HEK293 (cell line): ENCODE measurements at regions not wholly inside any gene's neighbourhood (a gene's known extent, or its start where the extent isn't known, plus 50 kb on each side); places are given as distances from the start of the nearest gene placed in this dataset.
A peak's percentile ranks its signal among the peaks of the same experiment; 100 is the strongest.

Source experiments
- CTCF ChIA-PET: fragments of 350-600 bp; formaldehyde crosslinking; extraction: SDS; loops from one replicate; lab custom pipeline; 2021; ENCODE audit warnings: antibody characterized with exemption; lab: Yijun Ruan, JAX
- POLR2A ChIA-PET: fragments of 300-600 bp; formaldehyde crosslinking; extraction: SDS; loops from one replicate; lab custom pipeline; 2020; ENCODE audit warnings: antibody characterized with exemption, inconsistent platforms; lab: Yijun Ruan, JAX
- H3K27ac ChIP-seq: fragments of 200-500 bp; sonication (Bioruptor generic); 2 replicates; pipeline ENCODE4 v1.5.1; 2014; ENCODE audit warnings: low read depth, low read length, control low read depth, inconsistent platforms; ENCODE audit errors: extremely low read depth
- H3K36me3 ChIP-seq, 2 experiments: fragments of 200-500 bp in 1 of 2; sonication (Bioruptor generic) in 1 of 2; 1 replicate in 1 of 2; 2 replicates in 1 of 2; pipeline ENCODE4 v1.5.1; 2014 to 2017; ENCODE audit warnings: inconsistent platforms in 2 of 2, low read length in 2 of 2; ENCODE audit not compliant: control insufficient read depth in 2 of 2, insufficient read depth in 1 of 2
- H3K4me1 ChIP-seq: fragments of 200-500 bp; sonication (Bioruptor generic); 2 replicates; pipeline ENCODE4 v1.5.1; 2014; ENCODE audit warnings: mild to moderate bottlenecking, low read length, inconsistent platforms; ENCODE audit not compliant: control insufficient read depth, insufficient read depth
- H3K4me3 ChIP-seq: 2 replicates; pipeline ENCODE4 v1.5.1; 2011; ENCODE audit warnings: low read depth, mild to moderate bottlenecking, control low read depth, low read length, moderate library complexity
- H3K9me3 ChIP-seq: fragments of 200-500 bp; sonication (Bioruptor generic); 2 replicates; pipeline ENCODE4 v1.5.1; 2014; ENCODE audit warnings: low read depth, low read length, inconsistent platforms; ENCODE audit not compliant: control insufficient read depth, insufficient read depth
- BCL11B ChIP-seq: fragments of 450-650 bp; formaldehyde crosslinking; IDR thresholded peaks from 2 replicates; pipeline ENCODE4 v1.5.1; 2016; ENCODE audit warnings: low read depth, missing biosample characterization, missing genetic modification characterization
- HOXC10 ChIP-seq: sonication (generic); formaldehyde crosslinking; IDR thresholded peaks from 2 replicates; pipeline ENCODE4 v1.8.1; 2023; ENCODE audit warnings: mild to moderate bottlenecking, missing genetic modification reagents
- SP7 ChIP-seq: fragments of 450-650 bp; formaldehyde crosslinking; IDR thresholded peaks from 2 replicates; pipeline ENCODE4 v1.5.1; 2016; ENCODE audit warnings: missing biosample characterization, missing genetic modification characterization
- WT1 ChIP-seq: fragments of 450-650 bp; formaldehyde crosslinking; IDR thresholded peaks from 2 replicates; pipeline ENCODE4 v1.5.1; 2016; ENCODE audit warnings: missing biosample characterization, missing genetic modification characterization
- ZNF10 ChIP-seq: fragments of 450-650 bp; formaldehyde crosslinking; IDR thresholded peaks from 2 replicates; pipeline ENCODE4 v1.5.1; 2017; ENCODE audit warnings: missing biosample characterization, missing genetic modification characterization
- ZNF184 ChIP-seq: fragments of 450-650 bp; IDR thresholded peaks from 2 replicates; pipeline ENCODE4 v1.5.1; 2018; ENCODE audit warnings: missing biosample characterization, mild to moderate bottlenecking, missing genetic modification characterization
- ZNF24 ChIP-seq: fragments of 450-650 bp; formaldehyde crosslinking; IDR thresholded peaks from 2 replicates; pipeline ENCODE4 v1.5.1; 2016; ENCODE audit warnings: missing biosample characterization, missing genetic modification characterization
- ZNF248 ChIP-seq: fragments of 450-650 bp; formaldehyde crosslinking; IDR thresholded peaks from 2 replicates; pipeline ENCODE4 v1.5.1; 2017; ENCODE audit warnings: missing biosample characterization, missing genetic modification characterization
- ZNF48 ChIP-seq: fragments of 450-650 bp; formaldehyde crosslinking; IDR thresholded peaks from 2 replicates; pipeline ENCODE4 v1.5.1; 2016; ENCODE audit warnings: missing biosample characterization, missing genetic modification characterization
- ZNF530 ChIP-seq: fragments of 450-650 bp; formaldehyde crosslinking; IDR thresholded peaks from 2 replicates; pipeline ENCODE4 v1.5.1; 2016; ENCODE audit warnings: low read depth, missing biosample characterization, missing genetic modification characterization
- ZNF561 ChIP-seq: fragments of 450-650 bp; IDR thresholded peaks from 2 replicates; pipeline ENCODE4 v1.5.1; 2018; ENCODE audit warnings: missing biosample characterization, missing genetic modification characterization, borderline replicate concordance
- ZNF621 ChIP-seq: fragments of 450-650 bp; formaldehyde crosslinking; IDR thresholded peaks from 2 replicates; pipeline ENCODE4 v1.5.1; 2017; ENCODE audit warnings: missing biosample characterization, missing genetic modification characterization
- ZNF654 ChIP-seq: fragments of 450-650 bp; formaldehyde crosslinking; IDR thresholded peaks from 2 replicates; pipeline ENCODE4 v1.5.1; 2016; ENCODE audit warnings: low read depth, missing biosample characterization, missing genetic modification characterization
- ZNF776 ChIP-seq: fragments of 450-650 bp; formaldehyde crosslinking; IDR thresholded peaks from 2 replicates; pipeline ENCODE4 v1.5.0; 2017; ENCODE audit warnings: missing biosample characterization, missing genetic modification characterization, borderline replicate concordance
- ZNF777 ChIP-seq: fragments of 450-650 bp; formaldehyde crosslinking; IDR thresholded peaks from 2 replicates; pipeline ENCODE4 v1.5.1; 2017; ENCODE audit warnings: missing biosample characterization, missing genetic modification characterization, borderline replicate concordance
- TF ChIP-seq, protein P1 (sequence below): fragments of 450-650 bp; formaldehyde crosslinking; IDR thresholded peaks from 2 replicates; pipeline ENCODE4 v1.5.1; 2017; ENCODE audit warnings: missing biosample characterization, missing genetic modification characterization
- TF ChIP-seq, protein P2 (sequence below): fragments of 450-650 bp; formaldehyde crosslinking; IDR thresholded peaks from 2 replicates; pipeline ENCODE4 v1.5.1; 2016; ENCODE audit warnings: missing biosample characterization, missing genetic modification characterization, borderline replicate concordance
- TF ChIP-seq, protein P3 (sequence below): fragments of 450-650 bp; formaldehyde crosslinking; IDR thresholded peaks from 2 replicates; pipeline ENCODE4 v1.5.1; 2016; ENCODE audit warnings: missing biosample characterization, missing genetic modification characterization, borderline replicate concordance
- TF ChIP-seq, protein P4 (sequence below): fragments of 450-650 bp; formaldehyde crosslinking; IDR thresholded peaks from 2 replicates; pipeline ENCODE4 v1.5.1; 2017; ENCODE audit warnings: missing biosample characterization, missing genetic modification characterization
- TF ChIP-seq, protein P5 (sequence below): fragments of 450-650 bp; formaldehyde crosslinking; IDR thresholded peaks from 2 replicates; pipeline ENCODE4 v1.5.1; 2016; ENCODE audit warnings: missing biosample characterization, missing genetic modification characterization

DNA sequence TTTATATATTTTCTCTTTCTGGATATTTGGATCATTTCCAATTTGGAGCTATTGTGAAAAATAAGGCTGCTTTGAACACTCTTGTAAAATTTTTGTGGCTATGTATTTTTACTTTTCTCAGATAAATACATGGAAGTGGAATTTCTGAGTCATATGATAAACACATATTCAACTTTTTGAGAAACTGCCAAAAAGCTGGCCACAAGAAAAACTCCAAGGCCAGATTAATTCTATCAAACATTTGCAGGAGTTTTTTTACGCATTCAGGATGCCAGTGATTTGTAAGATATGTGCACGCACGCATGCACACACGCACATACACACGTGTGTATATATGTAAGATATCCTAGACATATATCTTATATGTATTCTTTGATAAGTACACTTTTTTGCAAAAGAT, 477.5 kb upstream of the SPHKAP start:
- Histone ChIP-seq H3K27ac (no peak overlapping the region), H3K36me3 (no peaks in the 10 kb centered on the region), H3K4me3 (no peak overlapping the region), H3K9me3 (no peaks in the 10 kb centered on the region)
- CTCF ChIA-PET, result interaction anchor here (0.6 to 1.7 kb wide), 4 partner anchors 12 to 1001 kb away, joined by 3 to 6 read pairs (median 4); no protein-coding TSS in a partner anchor
- POLR2A ChIA-PET, result no interaction called here
- TF ChIP-seq HOXC10 (CRISPR knock-in tag) (no peak), ZNF530 (no peak), SP7 (tag by site-specific recombination) (no peak), WT1 (tag by site-specific recombination) (no peak)
- TF ChIP-seq, protein P1, sequence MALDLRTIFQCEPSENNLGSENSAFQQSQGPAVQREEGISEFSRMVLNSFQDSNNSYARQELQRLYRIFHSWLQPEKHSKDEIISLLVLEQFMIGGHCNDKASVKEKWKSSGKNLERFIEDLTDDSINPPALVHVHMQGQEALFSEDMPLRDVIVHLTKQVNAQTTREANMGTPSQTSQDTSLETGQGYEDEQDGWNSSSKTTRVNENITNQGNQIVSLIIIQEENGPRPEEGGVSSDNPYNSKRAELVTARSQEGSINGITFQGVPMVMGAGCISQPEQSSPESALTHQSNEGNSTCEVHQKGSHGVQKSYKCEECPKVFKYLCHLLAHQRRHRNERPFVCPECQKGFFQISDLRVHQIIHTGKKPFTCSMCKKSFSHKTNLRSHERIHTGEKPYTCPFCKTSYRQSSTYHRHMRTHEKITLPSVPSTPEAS (tag by site-specific recombination), result no peak
- TF ChIP-seq, all 188 proteins: peak for 0
- no peaks in the 10 kb centered on the region for H3K4me1 ChIP-seq

DNA sequence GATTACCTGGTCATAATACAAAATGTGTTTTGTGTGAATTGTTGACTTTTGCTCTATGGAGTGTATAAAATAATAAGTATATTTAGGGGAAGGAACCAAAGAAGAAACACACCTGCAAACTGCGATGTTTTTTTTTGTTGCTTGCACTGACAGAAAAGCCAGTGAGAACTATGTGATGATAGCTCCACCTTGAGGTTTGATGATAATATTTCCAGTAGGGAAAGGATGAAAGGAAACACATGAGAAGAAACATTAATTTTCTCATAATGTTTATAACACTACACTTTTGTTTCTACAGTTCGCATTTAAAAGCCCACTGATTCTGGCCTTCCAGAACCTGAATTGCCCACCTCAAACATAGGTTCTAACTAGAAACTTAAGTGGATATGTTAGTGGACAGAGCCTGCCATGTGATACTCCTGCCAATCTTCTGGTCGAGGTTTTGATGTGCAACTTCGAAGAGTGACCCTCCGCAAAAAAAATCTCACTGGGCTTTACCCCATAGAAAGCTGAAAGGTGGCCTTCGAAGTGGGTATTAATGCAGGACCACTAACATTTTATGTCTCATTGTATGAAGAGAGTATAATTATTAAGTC, 476.4 kb upstream of the SPHKAP start:
- CTCF ChIA-PET, result interaction anchor here (0.6 to 2.3 kb wide), 9 partner anchors 11 to 1128 kb away, joined by 3 to 12 read pairs (median 4); no protein-coding TSS in a partner anchor
- Histone ChIP-seq H3K27ac (no peak overlapping the region), H3K9me3 (no peaks in the 10 kb centered on the region), H3K36me3 (no peaks in the 10 kb centered on the region), H3K4me3 (no peak overlapping the region), H3K4me1 (no peaks in the 10 kb centered on the region)
- TF ChIP-seq ZNF654, result peak; percentile 51
- TF ChIP-seq, protein P2, sequence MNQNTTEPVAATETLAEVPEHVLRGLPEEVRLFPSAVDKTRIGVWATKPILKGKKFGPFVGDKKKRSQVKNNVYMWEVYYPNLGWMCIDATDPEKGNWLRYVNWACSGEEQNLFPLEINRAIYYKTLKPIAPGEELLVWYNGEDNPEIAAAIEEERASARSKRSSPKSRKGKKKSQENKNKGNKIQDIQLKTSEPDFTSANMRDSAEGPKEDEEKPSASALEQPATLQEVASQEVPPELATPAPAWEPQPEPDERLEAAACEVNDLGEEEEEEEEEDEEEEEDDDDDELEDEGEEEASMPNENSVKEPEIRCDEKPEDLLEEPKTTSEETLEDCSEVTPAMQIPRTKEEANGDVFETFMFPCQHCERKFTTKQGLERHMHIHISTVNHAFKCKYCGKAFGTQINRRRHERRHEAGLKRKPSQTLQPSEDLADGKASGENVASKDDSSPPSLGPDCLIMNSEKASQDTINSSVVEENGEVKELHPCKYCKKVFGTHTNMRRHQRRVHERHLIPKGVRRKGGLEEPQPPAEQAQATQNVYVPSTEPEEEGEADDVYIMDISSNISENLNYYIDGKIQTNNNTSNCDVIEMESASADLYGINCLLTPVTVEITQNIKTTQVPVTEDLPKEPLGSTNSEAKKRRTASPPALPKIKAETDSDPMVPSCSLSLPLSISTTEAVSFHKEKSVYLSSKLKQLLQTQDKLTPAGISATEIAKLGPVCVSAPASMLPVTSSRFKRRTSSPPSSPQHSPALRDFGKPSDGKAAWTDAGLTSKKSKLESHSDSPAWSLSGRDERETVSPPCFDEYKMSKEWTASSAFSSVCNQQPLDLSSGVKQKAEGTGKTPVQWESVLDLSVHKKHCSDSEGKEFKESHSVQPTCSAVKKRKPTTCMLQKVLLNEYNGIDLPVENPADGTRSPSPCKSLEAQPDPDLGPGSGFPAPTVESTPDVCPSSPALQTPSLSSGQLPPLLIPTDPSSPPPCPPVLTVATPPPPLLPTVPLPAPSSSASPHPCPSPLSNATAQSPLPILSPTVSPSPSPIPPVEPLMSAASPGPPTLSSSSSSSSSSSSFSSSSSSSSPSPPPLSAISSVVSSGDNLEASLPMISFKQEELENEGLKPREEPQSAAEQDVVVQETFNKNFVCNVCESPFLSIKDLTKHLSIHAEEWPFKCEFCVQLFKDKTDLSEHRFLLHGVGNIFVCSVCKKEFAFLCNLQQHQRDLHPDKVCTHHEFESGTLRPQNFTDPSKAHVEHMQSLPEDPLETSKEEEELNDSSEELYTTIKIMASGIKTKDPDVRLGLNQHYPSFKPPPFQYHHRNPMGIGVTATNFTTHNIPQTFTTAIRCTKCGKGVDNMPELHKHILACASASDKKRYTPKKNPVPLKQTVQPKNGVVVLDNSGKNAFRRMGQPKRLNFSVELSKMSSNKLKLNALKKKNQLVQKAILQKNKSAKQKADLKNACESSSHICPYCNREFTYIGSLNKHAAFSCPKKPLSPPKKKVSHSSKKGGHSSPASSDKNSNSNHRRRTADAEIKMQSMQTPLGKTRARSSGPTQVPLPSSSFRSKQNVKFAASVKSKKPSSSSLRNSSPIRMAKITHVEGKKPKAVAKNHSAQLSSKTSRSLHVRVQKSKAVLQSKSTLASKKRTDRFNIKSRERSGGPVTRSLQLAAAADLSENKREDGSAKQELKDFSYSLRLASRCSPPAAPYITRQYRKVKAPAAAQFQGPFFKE (tag by site-specific recombination), result no peak
- POLR2A ChIA-PET, result no interaction called here

DNA sequence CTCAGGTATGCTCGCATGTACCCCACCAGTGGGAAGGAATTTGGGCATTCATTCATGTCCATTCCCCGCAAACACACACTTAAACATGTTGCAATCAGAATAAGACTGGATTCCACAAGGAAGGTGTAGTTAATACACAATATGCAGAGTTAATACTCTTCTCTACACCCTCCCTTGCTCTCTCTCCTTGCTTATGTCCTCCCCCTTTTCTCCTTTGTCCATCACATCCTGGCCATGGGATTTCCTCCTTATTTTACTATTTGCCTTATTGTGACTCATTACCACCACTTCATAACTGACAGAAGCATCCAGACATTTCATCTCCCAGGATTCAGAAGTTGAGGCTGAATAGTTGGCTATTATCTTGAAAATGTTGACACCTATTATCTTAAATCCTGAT, 473.8 kb upstream of the SPHKAP start:
- no peaks in the 10 kb centered on the region for H3K36me3 ChIP-seq
- no peak overlapping the region for H3K27ac ChIP-seq
- H3K9me3 ChIP-seq, result no peaks in the 10 kb centered on the region
- CTCF ChIA-PET, result no interaction called here
- no peaks in the 10 kb centered on the region for H3K4me1 ChIP-seq
- POLR2A ChIA-PET, result no interaction called here
- H3K4me3 ChIP-seq, result no peak overlapping the region
- no peak for TF ChIP-seq ZNF248 (tag by site-specific recombination)
- TF ChIP-seq, protein P3, sequence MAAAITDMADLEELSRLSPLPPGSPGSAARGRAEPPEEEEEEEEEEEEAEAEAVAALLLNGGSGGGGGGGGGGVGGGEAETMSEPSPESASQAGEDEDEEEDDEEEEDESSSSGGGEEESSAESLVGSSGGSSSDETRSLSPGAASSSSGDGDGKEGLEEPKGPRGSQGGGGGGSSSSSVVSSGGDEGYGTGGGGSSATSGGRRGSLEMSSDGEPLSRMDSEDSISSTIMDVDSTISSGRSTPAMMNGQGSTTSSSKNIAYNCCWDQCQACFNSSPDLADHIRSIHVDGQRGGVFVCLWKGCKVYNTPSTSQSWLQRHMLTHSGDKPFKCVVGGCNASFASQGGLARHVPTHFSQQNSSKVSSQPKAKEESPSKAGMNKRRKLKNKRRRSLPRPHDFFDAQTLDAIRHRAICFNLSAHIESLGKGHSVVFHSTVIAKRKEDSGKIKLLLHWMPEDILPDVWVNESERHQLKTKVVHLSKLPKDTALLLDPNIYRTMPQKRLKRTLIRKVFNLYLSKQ (tag by site-specific recombination), result no peak
- TF ChIP-seq BCL11B (tag by site-specific recombination), result no peak
- no peak for TF ChIP-seq ZNF777 (tag by site-specific recombination)
- TF ChIP-seq, protein P4, sequence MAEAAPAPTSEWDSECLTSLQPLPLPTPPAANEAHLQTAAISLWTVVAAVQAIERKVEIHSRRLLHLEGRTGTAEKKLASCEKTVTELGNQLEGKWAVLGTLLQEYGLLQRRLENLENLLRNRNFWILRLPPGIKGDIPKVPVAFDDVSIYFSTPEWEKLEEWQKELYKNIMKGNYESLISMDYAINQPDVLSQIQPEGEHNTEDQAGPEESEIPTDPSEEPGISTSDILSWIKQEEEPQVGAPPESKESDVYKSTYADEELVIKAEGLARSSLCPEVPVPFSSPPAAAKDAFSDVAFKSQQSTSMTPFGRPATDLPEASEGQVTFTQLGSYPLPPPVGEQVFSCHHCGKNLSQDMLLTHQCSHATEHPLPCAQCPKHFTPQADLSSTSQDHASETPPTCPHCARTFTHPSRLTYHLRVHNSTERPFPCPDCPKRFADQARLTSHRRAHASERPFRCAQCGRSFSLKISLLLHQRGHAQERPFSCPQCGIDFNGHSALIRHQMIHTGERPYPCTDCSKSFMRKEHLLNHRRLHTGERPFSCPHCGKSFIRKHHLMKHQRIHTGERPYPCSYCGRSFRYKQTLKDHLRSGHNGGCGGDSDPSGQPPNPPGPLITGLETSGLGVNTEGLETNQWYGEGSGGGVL (tag by site-specific recombination), result no peak
- no peak for TF ChIP-seq ZNF10
- TF ChIP-seq, protein P5, sequence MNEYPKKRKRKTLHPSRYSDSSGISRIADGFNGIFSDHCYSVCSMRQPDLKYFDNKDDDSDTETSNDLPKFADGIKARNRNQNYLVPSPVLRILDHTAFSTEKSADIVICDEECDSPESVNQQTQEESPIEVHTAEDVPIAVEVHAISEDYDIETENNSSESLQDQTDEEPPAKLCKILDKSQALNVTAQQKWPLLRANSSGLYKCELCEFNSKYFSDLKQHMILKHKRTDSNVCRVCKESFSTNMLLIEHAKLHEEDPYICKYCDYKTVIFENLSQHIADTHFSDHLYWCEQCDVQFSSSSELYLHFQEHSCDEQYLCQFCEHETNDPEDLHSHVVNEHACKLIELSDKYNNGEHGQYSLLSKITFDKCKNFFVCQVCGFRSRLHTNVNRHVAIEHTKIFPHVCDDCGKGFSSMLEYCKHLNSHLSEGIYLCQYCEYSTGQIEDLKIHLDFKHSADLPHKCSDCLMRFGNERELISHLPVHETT, result no peak
- no peak for TF ChIP-seq ZNF48
- no peak for TF ChIP-seq ZNF24 (tag by site-specific recombination)
- TF ChIP-seq SP7 (tag by site-specific recombination), result no peak
- no peak for TF ChIP-seq ZNF776 (tag by site-specific recombination)
- TF ChIP-seq ZNF561 (tag by site-specific recombination), result no peak
- TF ChIP-seq ZNF621 (tag by site-specific recombination), result no peak
- TF ChIP-seq ZNF184 (tag by site-specific recombination), result no peak
